Lower lobe of right lung (tissue), 2 donors: ENCODE measurements at regions not wholly inside any gene's neighbourhood (a gene's known extent, or its start where the extent isn't known, plus 50 kb on each side); places are given as distances from the start of the nearest gene placed in this dataset.

Experiments used
- ATAC-seq, 2 donors: fragments of 200-7000 bp; cut with Tn5 transposase; one replicate each; pipeline ENCODE4 v1.9.1; 2020 to 2022; ENCODE audit warnings: mild to moderate bottlenecking in 2 of 2, moderate library complexity in 2 of 2
- DNase-seq: peaks from one replicate; pipeline ENCODE4 v3.0.0-alpha.2; 2020
- H3K27ac ChIP-seq: fragments of 200-600 bp; one replicate; pipeline ENCODE4 v1.8.0; 2022
- H3K27me3 ChIP-seq: fragments of 200-600 bp; one replicate; pipeline ENCODE4 v1.8.0; 2022; ENCODE audit warnings: low read depth
- H3K36me3 ChIP-seq: fragments of 200-600 bp; one replicate; pipeline ENCODE4 v1.8.0; 2022; ENCODE audit warnings: mild to moderate bottlenecking
- H3K4me1 ChIP-seq: fragments of 200-600 bp; one replicate; pipeline ENCODE4 v1.8.0; 2022
- H3K4me3 ChIP-seq: fragments of 200-600 bp; one replicate; pipeline ENCODE4 v1.8.0; 2022; ENCODE audit warnings: mild to moderate bottlenecking
- H3K9me3 ChIP-seq: fragments of 200-600 bp; one replicate; pipeline ENCODE4 v1.8.0; 2022
- intact Hi-C: fragments of 100-400 bp; cut with DNase I; formaldehyde crosslinking; loops from one replicate; pipeline ENCODE4 v1.11.0; 2022
- TF ChIP-seq, protein P1 (sequence below): fragments of 200-600 bp; IDR thresholded peaks from one replicate; pipeline ENCODE4 v1.8.0; 2022; ENCODE audit warnings: antibody characterized with exemption, mild to moderate bottlenecking
- donor health status: DM: no; HTN: yes; CAD: no; lungs with severe emphysema.

- H3K4me3 ChIP-seq: no peak overlapping the region
- no peaks in the 10 kb centered on the region for H3K36me3 ChIP-seq
- DNase-seq: no peak
- ATAC-seq: no peak
- no peak overlapping the region for H3K27ac ChIP-seq
- no peaks in the 10 kb centered on the region for H3K27me3 ChIP-seq
- no peaks in the 10 kb centered on the region for H3K9me3 ChIP-seq
- no peaks in the 10 kb centered on the region for H3K4me1 ChIP-seq
- TF ChIP-seq, protein P1, sequence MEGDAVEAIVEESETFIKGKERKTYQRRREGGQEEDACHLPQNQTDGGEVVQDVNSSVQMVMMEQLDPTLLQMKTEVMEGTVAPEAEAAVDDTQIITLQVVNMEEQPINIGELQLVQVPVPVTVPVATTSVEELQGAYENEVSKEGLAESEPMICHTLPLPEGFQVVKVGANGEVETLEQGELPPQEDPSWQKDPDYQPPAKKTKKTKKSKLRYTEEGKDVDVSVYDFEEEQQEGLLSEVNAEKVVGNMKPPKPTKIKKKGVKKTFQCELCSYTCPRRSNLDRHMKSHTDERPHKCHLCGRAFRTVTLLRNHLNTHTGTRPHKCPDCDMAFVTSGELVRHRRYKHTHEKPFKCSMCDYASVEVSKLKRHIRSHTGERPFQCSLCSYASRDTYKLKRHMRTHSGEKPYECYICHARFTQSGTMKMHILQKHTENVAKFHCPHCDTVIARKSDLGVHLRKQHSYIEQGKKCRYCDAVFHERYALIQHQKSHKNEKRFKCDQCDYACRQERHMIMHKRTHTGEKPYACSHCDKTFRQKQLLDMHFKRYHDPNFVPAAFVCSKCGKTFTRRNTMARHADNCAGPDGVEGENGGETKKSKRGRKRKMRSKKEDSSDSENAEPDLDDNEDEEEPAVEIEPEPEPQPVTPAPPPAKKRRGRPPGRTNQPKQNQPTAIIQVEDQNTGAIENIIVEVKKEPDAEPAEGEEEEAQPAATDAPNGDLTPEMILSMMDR: no peak
- intact Hi-C loops: no loop called here
Measured at GRCh38 chr12:115407036-115407435, 723.1 kb upstream of the TBX3 start.

DNA sequence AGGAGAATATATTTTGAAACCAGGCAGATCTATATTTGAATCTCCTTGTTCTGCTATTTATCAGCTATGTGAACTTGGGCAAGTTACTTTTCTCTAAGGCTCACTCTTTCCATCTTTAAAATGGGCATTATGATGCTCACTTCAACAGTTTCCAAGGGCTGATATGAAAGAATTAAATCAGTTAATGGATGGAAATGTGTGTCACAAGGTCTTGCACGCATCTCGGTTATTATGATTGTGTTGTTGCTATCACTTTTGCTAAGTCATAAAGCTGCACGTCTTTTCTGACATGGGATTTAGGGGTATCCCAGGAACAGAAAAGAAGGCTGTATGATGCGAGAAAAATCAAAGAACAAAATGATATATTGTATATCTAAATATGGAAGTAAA is 721.5 kb upstream of the TBX3 start:
- no peak for ATAC-seq
- intact Hi-C loops: no loop called here
- TF ChIP-seq, protein P1: no peak

DNA sequence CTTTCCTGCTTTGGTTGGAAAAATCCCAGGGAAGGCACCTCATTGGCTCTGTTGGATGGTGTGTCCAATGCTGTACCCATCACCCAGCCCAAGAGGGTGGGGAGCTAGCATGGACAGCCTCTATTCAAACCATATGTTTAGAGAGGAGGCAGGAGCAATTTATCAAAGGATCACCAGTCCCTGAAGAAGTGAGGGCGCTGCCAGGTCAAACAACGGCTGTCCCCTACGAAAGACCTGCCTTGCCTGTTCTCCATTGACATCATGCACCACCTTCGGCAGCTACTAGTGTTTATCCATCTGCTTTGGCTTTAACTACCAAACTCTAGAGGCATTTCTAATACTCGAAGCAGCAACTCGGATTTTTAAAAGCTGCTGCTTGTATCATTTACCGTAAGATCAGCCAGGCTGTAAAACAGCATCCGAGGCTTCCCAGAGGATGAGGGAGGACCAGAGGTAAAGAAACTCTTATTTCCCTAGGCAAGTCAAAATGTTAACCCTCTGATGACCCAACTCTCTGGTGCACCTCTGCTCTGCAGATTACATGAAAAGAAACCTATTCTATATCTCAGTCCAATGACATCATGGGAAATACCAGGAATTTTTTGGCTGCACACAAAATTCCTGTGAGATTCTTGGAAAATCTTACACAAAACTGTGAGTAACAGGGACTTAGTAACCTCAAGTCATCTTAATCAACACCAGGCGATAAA is 720.9 kb upstream of the TBX3 start:
- H3K4me3 ChIP-seq: no peak overlapping the region
- H3K36me3 ChIP-seq: no peaks in the 10 kb centered on the region
- DNase-seq (no peak), ATAC-seq (no peak)
- intact Hi-C loops: no loop called here
- H3K27ac ChIP-seq: no peak overlapping the region
- H3K9me3 ChIP-seq: no peaks in the 10 kb centered on the region
- H3K4me1 ChIP-seq: no peaks in the 10 kb centered on the region
- no peaks in the 10 kb centered on the region for H3K27me3 ChIP-seq
- TF ChIP-seq, protein P1: no peak

More for the DNA sequence above, 721.5 kb upstream of the TBX3 start:
- no peaks in the 10 kb centered on the region for H3K9me3 ChIP-seq
- H3K4me3 ChIP-seq: no peak overlapping the region
- no peak for DNase-seq
- H3K27ac ChIP-seq: no peak overlapping the region
- no peaks in the 10 kb centered on the region for H3K36me3 ChIP-seq
- H3K4me1 ChIP-seq: no peaks in the 10 kb centered on the region
- H3K27me3 ChIP-seq: no peaks in the 10 kb centered on the region

DNA sequence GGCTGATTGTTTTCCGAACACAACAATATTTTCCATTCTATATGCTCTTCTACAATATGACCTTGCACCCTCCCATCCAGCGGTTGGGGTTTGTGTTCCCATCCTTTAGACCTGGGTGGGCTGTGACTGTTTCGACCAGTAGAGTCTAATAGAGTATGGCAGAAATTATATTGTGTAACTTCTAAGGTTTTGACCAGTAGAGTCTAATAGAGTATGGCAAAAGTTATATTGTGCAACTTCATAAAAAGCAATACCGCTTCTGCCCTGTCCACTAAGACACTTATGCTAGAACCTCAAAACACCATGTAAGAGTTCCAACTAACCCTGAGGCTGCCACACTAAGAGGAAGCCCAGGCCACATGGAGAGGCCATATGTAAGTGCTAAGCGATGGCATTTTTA is 719.7 kb upstream of the TBX3 start:
- Histone ChIP-seq H3K4me3 (no peak overlapping the region), H3K36me3 (no peaks in the 10 kb centered on the region), H3K4me1 (no peaks in the 10 kb centered on the region), H3K9me3 (no peaks in the 10 kb centered on the region), H3K27me3 (no peaks in the 10 kb centered on the region), H3K27ac (no peak overlapping the region)
- no peak for ATAC-seq
- intact Hi-C loops: no loop called here
- TF ChIP-seq, protein P1: no peak
- no peak for DNase-seq

- TF ChIP-seq, protein P1: no peak
- H3K27me3 ChIP-seq: no peaks in the 10 kb centered on the region
- H3K9me3 ChIP-seq: no peaks in the 10 kb centered on the region
- H3K4me1 ChIP-seq: no peaks in the 10 kb centered on the region
- no peaks in the 10 kb centered on the region for H3K36me3 ChIP-seq
- H3K27ac ChIP-seq: no peak overlapping the region
- intact Hi-C loops: no loop called here
- no peak for ATAC-seq
- H3K4me3 ChIP-seq: no peak overlapping the region
- no peak for DNase-seq
Measured at GRCh38 chr12:115403253-115403652, 719.3 kb upstream of the TBX3 start.
